IMR-90 (cell line): ENCODE measurements at regions not wholly inside any gene's neighbourhood (a gene's known extent, or its start where the extent isn't known, plus 50 kb on each side); places are given as distances from the start of the nearest gene placed in this dataset.

ENCODE experiments used
- ATAC-seq: fragments of 200-7000 bp; cut with Tn5 transposase; 2 replicates; pipeline ENCODE4 v1.9.1; 2020; ENCODE audit warnings: low read depth, mild to moderate bottlenecking, moderate library complexity
- BruUV-seq: library from RNA; stranded (reverse); fragments of 400-500 nt; replicated peaks from 2 replicates; lab custom pipeline; 2021; lab: Mats Ljungman, UMichigan
- CTCF ChIA-PET: fragments of 300-600 bp; formaldehyde crosslinking; extraction: SDS; loops from one replicate; lab custom pipeline; 2021; ENCODE audit warnings: antibody characterized with exemption; lab: Yijun Ruan, JAX
- POLR2A ChIA-PET: fragments of 300-600 bp; sonication (Branson Sonifier 250); formaldehyde crosslinking; loops from one replicate; lab custom pipeline; 2022; ENCODE audit warnings: antibody characterized with exemption; ENCODE audit not compliant: unreplicated experiment; lab: Charles Lee
- DNase-seq: peaks from one replicate; pipeline ENCODE4 v3.0.0; 2013
- H2AFZ ChIP-seq: replicated peaks from 2 replicates; pipeline ENCODE3; 2013; ENCODE audit warnings: low read length, mild to moderate bottlenecking; ENCODE audit not compliant: poor library complexity
- H2AK5ac ChIP-seq: 2 replicates; pipeline ENCODE4 v1.6.1; 2013; ENCODE audit warnings: low read depth, low read length, inconsistent platforms
- H2AK9ac ChIP-seq: replicated peaks from 2 replicates; pipeline ENCODE3; 2013; ENCODE audit warnings: mild to moderate bottlenecking, low read depth, low read length, moderate library complexity; ENCODE audit not compliant: poor library complexity
- H2BK120ac ChIP-seq: 2 replicates; pipeline ENCODE4 v1.6.1; 2013; ENCODE audit warnings: low read depth, low read length, inconsistent platforms
- H2BK15ac ChIP-seq: 3 replicates; pipeline ENCODE4 v1.6.1; 2013; ENCODE audit warnings: low read depth, low read length, inconsistent platforms
- H2BK20ac ChIP-seq: 2 replicates; pipeline ENCODE4 v1.6.1; 2013; ENCODE audit warnings: low read depth, mild to moderate bottlenecking, inconsistent platforms, low read length, moderate library complexity
- H2BK5ac ChIP-seq: 2 replicates; pipeline ENCODE4 v1.6.1; 2013; ENCODE audit warnings: mild to moderate bottlenecking, low read depth, low read length, inconsistent platforms; ENCODE audit not compliant: poor library complexity, severe bottlenecking
- H3K14ac ChIP-seq: replicated peaks from 2 replicates; pipeline ENCODE4 v1.6.1; 2013; ENCODE audit warnings: low read depth, low read length, inconsistent platforms
- H3K18ac ChIP-seq: 2 replicates; pipeline ENCODE4 v1.6.1; 2013; ENCODE audit warnings: low read depth, low read length, control low read depth
- H3K23ac ChIP-seq: 2 replicates; pipeline ENCODE4 v1.6.1; 2013; ENCODE audit warnings: low read depth, low read length, inconsistent platforms
- H3K27ac ChIP-seq: 2 replicates; pipeline ENCODE4 v1.5.1; 2013; ENCODE audit warnings: mild to moderate bottlenecking, control low read depth, low read length; ENCODE audit not compliant: insufficient read depth
- H3K27me3 ChIP-seq: 2 replicates; pipeline ENCODE4 v1.6.1; 2013; ENCODE audit warnings: low read length; ENCODE audit not compliant: control insufficient read depth, insufficient read depth
- H3K36me3 ChIP-seq: 2 replicates; pipeline ENCODE4 v1.6.1; 2013; ENCODE audit warnings: low read length, mixed read lengths; ENCODE audit not compliant: control insufficient read depth, insufficient read depth
- H3K4ac ChIP-seq: 2 replicates; pipeline ENCODE4 v1.6.1; 2013; ENCODE audit warnings: low read depth, low read length, inconsistent platforms
- H3K4me1 ChIP-seq: 2 replicates; pipeline ENCODE4 v1.6.1; 2013; ENCODE audit warnings: low read length, mixed read lengths; ENCODE audit not compliant: control insufficient read depth, insufficient read depth
- H3K4me2 ChIP-seq: 2 replicates; pipeline ENCODE4 v1.6.1; 2013; ENCODE audit warnings: low read depth, mild to moderate bottlenecking, control low read depth, low read length, moderate library complexity
- H3K4me3 ChIP-seq: 2 replicates; pipeline ENCODE4 v1.5.1; 2013; ENCODE audit warnings: low read depth, mild to moderate bottlenecking, control low read depth, low read length, moderate library complexity; ENCODE audit not compliant: insufficient read depth
- H3K56ac ChIP-seq: 2 replicates; pipeline ENCODE4 v1.6.1; 2013; ENCODE audit warnings: low read length, inconsistent platforms; ENCODE audit not compliant: insufficient read depth; ENCODE audit errors: extremely low read depth
- H3K79me1 ChIP-seq, 2 experiments: 2 replicates each; pipeline ENCODE4 v1.6.1; 2013; ENCODE audit warnings: low read length in 2 of 2, inconsistent platforms in 1 of 2, low read depth in 1 of 2
- H3K9ac ChIP-seq: 2 replicates; pipeline ENCODE4 v1.6.1; 2013; ENCODE audit warnings: low read depth, low read length, control low read depth
- H3K9me1 ChIP-seq: 2 replicates; pipeline ENCODE4 v1.6.1; 2013; ENCODE audit warnings: low read length, inconsistent platforms; ENCODE audit not compliant: insufficient read depth
- H3K9me3 ChIP-seq: 2 replicates; pipeline ENCODE4 v1.6.1; 2013; ENCODE audit warnings: low read length; ENCODE audit not compliant: control insufficient read depth, insufficient read depth
- H4K20me1 ChIP-seq: 2 replicates; pipeline ENCODE4 v1.6.1; 2013; ENCODE audit warnings: low read length, inconsistent platforms; ENCODE audit not compliant: insufficient read depth
- H4K5ac ChIP-seq: 2 replicates; pipeline ENCODE4 v1.6.1; 2013; ENCODE audit warnings: mild to moderate bottlenecking, low read depth, low read length, control low read depth
- H4K8ac ChIP-seq, 2 experiments: 2 replicates each; pipeline ENCODE4 v1.6.1; 2013; ENCODE audit warnings: low read depth in 2 of 2, low read length in 2 of 2, control low read depth in 1 of 2, inconsistent platforms in 1 of 2
- H4K91ac ChIP-seq: 2 replicates; pipeline ENCODE4 v1.6.1; 2013; ENCODE audit warnings: low read depth, low read length, inconsistent platforms; ENCODE audit not compliant: insufficient read depth
- BHLHE40 ChIP-seq: fragments of 150-350 bp; IDR thresholded peaks from 2 replicates; pipeline ENCODE4 v1.6.1; 2016; ENCODE audit warnings: mild to moderate bottlenecking, low read depth, low read length
- CEBPB ChIP-seq: IDR thresholded peaks from 2 replicates; pipeline ENCODE4 v1.6.1; 2012; ENCODE audit warnings: low read depth, low read length, improper control_type of control experiment
- CHD1 ChIP-seq: IDR thresholded peaks from 2 replicates; pipeline ENCODE4 v1.6.1; 2012; ENCODE audit warnings: low read depth, low read length, improper control_type of control experiment
- MAFK ChIP-seq: IDR thresholded peaks from 2 replicates; pipeline ENCODE4 v1.6.1; 2012; ENCODE audit warnings: low read depth, low read length, improper control_type of control experiment
- POLR2A ChIP-seq: IDR thresholded peaks from 2 replicates; pipeline ENCODE4 v1.6.1; 2012; ENCODE audit warnings: mild to moderate bottlenecking, low read depth, low read length
- RAD21 ChIP-seq: IDR thresholded peaks from 2 replicates; pipeline ENCODE4 v1.6.1; 2012; ENCODE audit warnings: low read length, improper control_type of control experiment
- RFX5 ChIP-seq: IDR thresholded peaks from 2 replicates; pipeline ENCODE4 v1.8.0; 2012; ENCODE audit warnings: low read depth, mild to moderate bottlenecking, low read length, moderate library complexity
- WGBS, 2 experiments: methylation state at CpG; one replicate each; pipeline versions ENCODE4 v1.1.5 to v1.1.7; 2013; ENCODE audit warnings: missing lambda C conversion rate in 2 of 2; ENCODE audit not compliant: insufficient read length in 1 of 2; ENCODE audit errors: extremely low coverage in 2 of 2; 5-methylcytosine and 5-hydroxymethylcytosine counted together
- dilution Hi-C: fragments of 300-500 bp; cut with HindIII; formaldehyde crosslinking; loops from one replicate; pipeline ENCODE4 v1.14.3; 2018; ENCODE audit warnings: low sequenced_read_pairs; ENCODE audit not compliant: unreplicated experiment
- in situ Hi-C: fragments of 300-500 bp; cut with MboI; formaldehyde crosslinking; loops from 3 replicates; pipeline ENCODE4 v1.14.3; 2019; ENCODE audit warnings: low sequenced_read_pairs, inconsistent platforms, mixed read lengths
- intact Hi-C: fragments of 100-400 bp; cut with micrococcal nuclease; formaldehyde crosslinking; loops from 2 replicates; pipeline ENCODE4 v1.10.0; 2022

GRCh38 chr2:46844443-46844842 lies 71.2 kb downstream of the MCFD2 start:
- H4K20me1 ChIP-seq, result no peaks in the 10 kb centered on the region
- no peak overlapping the region for H4K5ac ChIP-seq
- H3K9me1 ChIP-seq, result peaks cover 20% of the 10 kb centered on the region
- no peak overlapping the region for H4K8ac ChIP-seq
- H2BK120ac ChIP-seq, result peak overlapping the region; percentile 100; the same call in 1 of the 2 replicates
- TF ChIP-seq CEBPB, result no peak
- TF ChIP-seq CHD1, result no peak
- peak; percentile 21; the same call in 1 of the 2 replicates for TF ChIP-seq MAFK
- no peak for TF ChIP-seq RFX5
- TF ChIP-seq RAD21, result no peak
- no peak for TF ChIP-seq BHLHE40
- no peak for TF ChIP-seq POLR2A
- peak overlapping the region; percentile 48; the same call in 1 of the 2 replicates for H3K4ac ChIP-seq
- POLR2A ChIA-PET, result no interaction called here
- H3K18ac ChIP-seq, result no peak overlapping the region
- peaks cover 34% of the 10 kb centered on the region for H3K4me1 ChIP-seq
- no peaks in the 10 kb centered on the region for H3K36me3 ChIP-seq
- H2BK15ac ChIP-seq, result no peak overlapping the region
- WGBS, 2 experiments, result no CpG with 5 or more reads among the region's 1 CpG
- no peaks in the 10 kb centered on the region for H3K27me3 ChIP-seq
- no peak overlapping the region for H3K56ac ChIP-seq
- no peak overlapping the region for H3K27ac ChIP-seq
- no peak overlapping the region for H2AK5ac ChIP-seq
- H3K79me1 ChIP-seq, result peaks cover 9 to 32% of the 10 kb centered on the region in 2 experiments
- in situ Hi-C loops, result no loop called here
- H3K14ac ChIP-seq, result no peak overlapping the region
- no peak overlapping the region for H3K4me3 ChIP-seq
- peak overlapping the region; percentile 100; the same call in 1 of the 2 replicates for H2BK20ac ChIP-seq
- ATAC-seq, result no peak
- H3K9me3 ChIP-seq, result no peaks in the 10 kb centered on the region
- no peak overlapping the region for H4K91ac ChIP-seq
- H2BK5ac ChIP-seq, result no peak overlapping the region
- intact Hi-C loops, result no loop called here
- H3K9ac ChIP-seq, result no peak overlapping the region
- dilution Hi-C loops, result no loop called here
- no peak overlapping the region; the same call in 1 of the 2 replicates for H3K23ac ChIP-seq
- CTCF ChIA-PET, result no interaction called here
- no peak for DNase-seq
- H3K4me2 ChIP-seq, result no peak overlapping the region
- no TSS peak for BruUV-seq
- no peak overlapping the region for H2AK9ac ChIP-seq
- no peak overlapping the region for H2AFZ ChIP-seq
